ENCODE measurements at regions not wholly inside any gene's neighbourhood (a gene's known extent, or its start where the extent isn't known, plus 50 kb on each side); places are given as distances from the start of the nearest gene placed in this dataset.

DNA sequence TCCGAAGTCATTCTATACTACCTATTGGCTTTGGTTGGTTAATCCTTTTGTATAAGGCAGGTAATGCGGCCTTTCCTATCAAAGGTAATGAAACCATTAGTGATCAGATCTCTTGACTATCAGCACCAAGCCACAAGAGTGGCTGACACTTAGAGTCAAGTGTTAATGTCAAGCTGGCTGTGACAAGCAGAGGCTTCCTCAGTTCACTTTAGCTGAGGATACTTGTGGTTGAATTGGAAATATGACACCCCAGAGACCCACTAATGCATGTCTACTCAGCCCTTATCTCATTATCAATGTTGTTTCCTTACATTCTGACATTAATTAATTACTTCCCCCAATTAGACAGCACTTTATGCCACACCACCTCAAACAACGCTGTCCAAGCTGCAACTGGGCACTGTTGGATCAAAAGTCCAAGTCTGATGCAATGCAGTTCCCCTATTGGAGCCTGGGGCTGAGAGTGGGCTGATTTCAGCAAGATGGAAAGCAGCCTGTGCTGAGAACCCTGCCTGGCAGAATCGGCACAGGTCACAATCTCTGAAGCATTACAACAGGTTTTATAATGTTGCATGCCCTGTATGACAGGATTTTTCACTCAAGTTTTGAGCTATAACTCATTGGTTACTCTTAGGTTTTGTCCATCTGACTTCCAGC is 273.5 kb downstream of the COL12A1 start:
- no peaks in the 10 kb centered on the region for H3K27me3 ChIP-seq (ENCODE audit: control insufficient read depth in 1 of 2, insufficient read depth in 2 of 2, low read length in 2 of 2)
- H3K9ac ChIP-seq (ENCODE audit: low read depth in 1 of 2, low read length in 2 of 2) = no peak overlapping the region
- no peak overlapping the region for H3K4me3 ChIP-seq (ENCODE audit: low read depth in 1 of 2, low read length in 2 of 2)
- no peaks in the 10 kb centered on the region for H3K4me1 ChIP-seq (ENCODE audit: control insufficient read depth in 1 of 2, insufficient read depth in 2 of 2, low read length in 2 of 2)
- no peaks in the 10 kb centered on the region for H3K36me3 ChIP-seq (ENCODE audit: control insufficient read depth in 1 of 2, insufficient read depth in 2 of 2, low read length in 2 of 2)
- no peaks in the 10 kb centered on the region for H3K9me3 ChIP-seq (ENCODE audit: control insufficient read depth in 1 of 2, low read length in 2 of 2)
- H3K27ac ChIP-seq (ENCODE audit: low read depth, low read length) = no peak overlapping the region

GRCh38 chr6:74931558-74931957 is 274.3 kb downstream of the COL12A1 start:
- H3K36me3 ChIP-seq (ENCODE audit: control insufficient read depth in 1 of 2, insufficient read depth in 2 of 2, low read length in 2 of 2) = no peaks in the 10 kb centered on the region
- H3K4me3 ChIP-seq (ENCODE audit: low read depth in 1 of 2, low read length in 2 of 2) = no peak overlapping the region
- H3K27me3 ChIP-seq (ENCODE audit: control insufficient read depth in 1 of 2, insufficient read depth in 2 of 2, low read length in 2 of 2) = no peaks in the 10 kb centered on the region
- H3K9me3 ChIP-seq (ENCODE audit: control insufficient read depth in 1 of 2, low read length in 2 of 2) = no peaks in the 10 kb centered on the region
- no peak overlapping the region for H3K9ac ChIP-seq (ENCODE audit: low read depth in 1 of 2, low read length in 2 of 2)
- H3K27ac ChIP-seq (ENCODE audit: low read depth, low read length) = no peak overlapping the region
- H3K4me1 ChIP-seq (ENCODE audit: control insufficient read depth in 1 of 2, insufficient read depth in 2 of 2, low read length in 2 of 2) = no peaks in the 10 kb centered on the region

GRCh38 chr6:74928203-74928602 is 277.6 kb downstream of the COL12A1 start:
- Histone ChIP-seq H3K27ac (ENCODE audit: low read depth, low read length) (no peak overlapping the region), H3K9ac (ENCODE audit: low read depth in 1 of 2, low read length in 2 of 2) (no peak overlapping the region), H3K4me3 (ENCODE audit: low read depth in 1 of 2, low read length in 2 of 2) (no peak overlapping the region), H3K4me1 (ENCODE audit: control insufficient read depth in 1 of 2, insufficient read depth in 2 of 2, low read length in 2 of 2) (no peaks in the 10 kb centered on the region), H3K27me3 (ENCODE audit: control insufficient read depth in 1 of 2, insufficient read depth in 2 of 2, low read length in 2 of 2) (no peaks in the 10 kb centered on the region), H3K9me3 (ENCODE audit: control insufficient read depth in 1 of 2, low read length in 2 of 2) (no peaks in the 10 kb centered on the region), H3K36me3 (ENCODE audit: control insufficient read depth in 1 of 2, insufficient read depth in 2 of 2, low read length in 2 of 2) (no peaks in the 10 kb centered on the region)

- Histone ChIP-seq H3K4me3 (ENCODE audit: low read depth in 1 of 2, low read length in 2 of 2) (no peak overlapping the region), H3K27me3 (ENCODE audit: control insufficient read depth in 1 of 2, insufficient read depth in 2 of 2, low read length in 2 of 2) (no peaks in the 10 kb centered on the region), H3K9me3 (ENCODE audit: control insufficient read depth in 1 of 2, low read length in 2 of 2) (no peaks in the 10 kb centered on the region), H3K36me3 (ENCODE audit: control insufficient read depth in 1 of 2, insufficient read depth in 2 of 2, low read length in 2 of 2) (no peaks in the 10 kb centered on the region), H3K4me1 (ENCODE audit: control insufficient read depth in 1 of 2, insufficient read depth in 2 of 2, low read length in 2 of 2) (no peaks in the 10 kb centered on the region), H3K27ac (ENCODE audit: low read depth, low read length) (no peak overlapping the region), H3K9ac (ENCODE audit: low read depth in 1 of 2, low read length in 2 of 2) (no peak overlapping the region)
These were observed 278.6 kb downstream of the COL12A1 start for GRCh38 chr6:74927299-74927698.

- H3K4me1 ChIP-seq (ENCODE audit: control insufficient read depth in 1 of 2, insufficient read depth in 2 of 2, low read length in 2 of 2) = no peaks in the 10 kb centered on the region
- no peak overlapping the region for H3K27ac ChIP-seq (ENCODE audit: low read depth, low read length)
- no peak overlapping the region for H3K4me3 ChIP-seq (ENCODE audit: low read depth in 1 of 2, low read length in 2 of 2)
- no peak overlapping the region for H3K9ac ChIP-seq (ENCODE audit: low read depth in 1 of 2, low read length in 2 of 2)
- H3K9me3 ChIP-seq (ENCODE audit: control insufficient read depth in 1 of 2, low read length in 2 of 2) = no peaks in the 10 kb centered on the region
- H3K36me3 ChIP-seq (ENCODE audit: control insufficient read depth in 1 of 2, insufficient read depth in 2 of 2, low read length in 2 of 2) = no peaks in the 10 kb centered on the region
- no peaks in the 10 kb centered on the region for H3K27me3 ChIP-seq (ENCODE audit: control insufficient read depth in 1 of 2, insufficient read depth in 2 of 2, low read length in 2 of 2)
These were observed 280.2 kb downstream of the COL12A1 start for GRCh38 chr6:74925683-74926082.

DNA sequence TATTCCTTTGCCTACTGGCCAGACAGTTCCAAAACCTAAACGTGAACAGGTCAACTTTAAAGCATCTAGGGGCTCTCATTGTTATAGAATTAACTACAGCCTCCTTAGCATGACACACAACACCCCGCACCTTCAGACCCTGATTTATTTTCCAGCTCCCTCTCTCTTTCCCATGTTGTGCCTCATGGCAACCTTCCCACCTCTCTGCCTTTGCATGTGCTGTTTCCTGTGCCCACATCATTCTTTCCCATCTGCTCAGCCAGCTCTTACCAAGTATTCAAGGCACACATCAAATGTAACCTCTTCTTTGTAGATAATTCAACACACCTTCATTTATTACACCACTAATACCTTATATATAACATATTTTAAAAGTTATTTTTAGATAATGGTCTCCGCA is 291.0 kb downstream of the COL12A1 start:
- Histone ChIP-seq H3K4me1 (ENCODE audit: control insufficient read depth in 1 of 2, insufficient read depth in 2 of 2, low read length in 2 of 2) (no peaks in the 10 kb centered on the region), H3K4me3 (ENCODE audit: low read depth in 1 of 2, low read length in 2 of 2) (no peak overlapping the region), H3K9ac (ENCODE audit: low read depth in 1 of 2, low read length in 2 of 2) (no peak overlapping the region), H3K9me3 (ENCODE audit: control insufficient read depth in 1 of 2, low read length in 2 of 2) (no peaks in the 10 kb centered on the region), H3K27ac (ENCODE audit: low read depth, low read length) (no peak overlapping the region), H3K36me3 (ENCODE audit: control insufficient read depth in 1 of 2, insufficient read depth in 2 of 2, low read length in 2 of 2) (no peaks in the 10 kb centered on the region), H3K27me3 (ENCODE audit: control insufficient read depth in 1 of 2, insufficient read depth in 2 of 2, low read length in 2 of 2) (no peaks in the 10 kb centered on the region)

GRCh38 chr6:74912234-74912633 is 293.6 kb downstream of the COL12A1 start:
- Histone ChIP-seq H3K9ac (ENCODE audit: low read depth in 1 of 2, low read length in 2 of 2) (no peak overlapping the region), H3K27me3 (ENCODE audit: control insufficient read depth in 1 of 2, insufficient read depth in 2 of 2, low read length in 2 of 2) (no peaks in the 10 kb centered on the region), H3K36me3 (ENCODE audit: control insufficient read depth in 1 of 2, insufficient read depth in 2 of 2, low read length in 2 of 2) (no peaks in the 10 kb centered on the region), H3K4me3 (ENCODE audit: low read depth in 1 of 2, low read length in 2 of 2) (no peak overlapping the region), H3K4me1 (ENCODE audit: control insufficient read depth in 1 of 2, insufficient read depth in 2 of 2, low read length in 2 of 2) (no peaks in the 10 kb centered on the region), H3K9me3 (ENCODE audit: control insufficient read depth in 1 of 2, low read length in 2 of 2) (no peaks in the 10 kb centered on the region), H3K27ac (ENCODE audit: low read depth, low read length) (no peak overlapping the region)

DNA sequence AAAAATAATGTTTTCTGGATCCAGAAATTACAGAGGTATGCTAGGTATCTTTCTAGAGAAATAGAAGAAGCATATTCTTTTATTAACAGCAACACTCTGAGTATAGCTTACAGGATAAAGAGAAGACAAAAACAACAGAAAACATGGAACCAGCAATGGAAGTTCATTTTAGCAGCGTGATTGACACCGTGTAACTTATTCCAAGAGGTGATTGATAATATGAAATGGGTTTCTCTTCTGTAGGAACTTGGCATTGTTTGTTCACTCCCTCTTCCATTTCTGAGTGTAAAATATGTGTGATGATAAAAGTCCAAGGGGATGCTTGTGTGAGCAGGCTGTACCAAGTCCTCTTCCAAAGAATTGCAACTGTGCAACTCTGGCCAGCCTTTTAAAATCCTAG is 303.0 kb downstream of the COL12A1 start:
- Histone ChIP-seq H3K27me3 (ENCODE audit: control insufficient read depth in 1 of 2, insufficient read depth in 2 of 2, low read length in 2 of 2) (no peaks in the 10 kb centered on the region), H3K4me1 (ENCODE audit: control insufficient read depth in 1 of 2, insufficient read depth in 2 of 2, low read length in 2 of 2) (no peaks in the 10 kb centered on the region), H3K9me3 (ENCODE audit: control insufficient read depth in 1 of 2, low read length in 2 of 2) (no peaks in the 10 kb centered on the region), H3K9ac (ENCODE audit: low read depth in 1 of 2, low read length in 2 of 2) (no peak overlapping the region), H3K4me3 (ENCODE audit: low read depth in 1 of 2, low read length in 2 of 2) (no peak overlapping the region), H3K36me3 (ENCODE audit: control insufficient read depth in 1 of 2, insufficient read depth in 2 of 2, low read length in 2 of 2) (no peaks in the 10 kb centered on the region), H3K27ac (ENCODE audit: low read depth, low read length) (no peak overlapping the region)

- Histone ChIP-seq H3K4me1 (ENCODE audit: control insufficient read depth in 1 of 2, insufficient read depth in 2 of 2, low read length in 2 of 2) (no peaks in the 10 kb centered on the region), H3K27me3 (ENCODE audit: control insufficient read depth in 1 of 2, insufficient read depth in 2 of 2, low read length in 2 of 2) (no peaks in the 10 kb centered on the region), H3K9ac (ENCODE audit: low read depth in 1 of 2, low read length in 2 of 2) (no peak overlapping the region), H3K4me3 (ENCODE audit: low read depth in 1 of 2, low read length in 2 of 2) (no peak overlapping the region), H3K9me3 (ENCODE audit: control insufficient read depth in 1 of 2, low read length in 2 of 2) (no peaks in the 10 kb centered on the region), H3K36me3 (ENCODE audit: control insufficient read depth in 1 of 2, insufficient read depth in 2 of 2, low read length in 2 of 2) (no peaks in the 10 kb centered on the region), H3K27ac (ENCODE audit: low read depth, low read length) (no peak overlapping the region)
These were observed 303.8 kb downstream of the COL12A1 start for GRCh38 chr6:74902089-74902488.

- no peaks in the 10 kb centered on the region for H3K36me3 ChIP-seq (ENCODE audit: control insufficient read depth in 1 of 2, insufficient read depth in 2 of 2, low read length in 2 of 2)
- H3K27ac ChIP-seq (ENCODE audit: low read depth, low read length) = no peak overlapping the region
- H3K4me3 ChIP-seq (ENCODE audit: low read depth in 1 of 2, low read length in 2 of 2) = no peak overlapping the region
- H3K9ac ChIP-seq (ENCODE audit: low read depth in 1 of 2, low read length in 2 of 2) = no peak overlapping the region
- no peaks in the 10 kb centered on the region for H3K9me3 ChIP-seq (ENCODE audit: control insufficient read depth in 1 of 2, low read length in 2 of 2)
- H3K27me3 ChIP-seq (ENCODE audit: control insufficient read depth in 1 of 2, insufficient read depth in 2 of 2, low read length in 2 of 2) = no peaks in the 10 kb centered on the region
- no peaks in the 10 kb centered on the region for H3K4me1 ChIP-seq (ENCODE audit: control insufficient read depth in 1 of 2, insufficient read depth in 2 of 2, low read length in 2 of 2)
These were observed 304.3 kb downstream of the COL12A1 start for GRCh38 chr6:74901576-74901975.

DNA sequence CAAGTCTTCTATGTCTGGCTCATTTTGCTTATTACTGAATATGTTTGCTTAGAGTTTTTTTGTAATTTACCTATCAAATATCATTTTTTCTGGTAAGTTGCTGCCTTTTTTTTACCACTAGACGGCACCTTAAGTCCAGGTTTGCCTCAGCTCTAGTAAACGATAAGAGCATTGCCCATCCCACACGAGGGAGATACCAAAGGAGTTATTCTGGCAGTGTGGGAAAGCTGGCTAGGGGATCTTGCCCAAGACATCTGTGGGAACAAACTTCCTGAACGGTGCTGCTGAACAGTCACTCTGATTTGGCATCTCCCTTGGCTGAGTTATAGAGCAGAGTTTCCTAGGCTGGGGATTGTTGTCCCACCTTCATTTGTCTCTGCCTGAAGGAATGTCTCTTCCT is 306.4 kb downstream of the COL12A1 start:
- Histone ChIP-seq H3K9me3 (ENCODE audit: control insufficient read depth in 1 of 2, low read length in 2 of 2) (no peaks in the 10 kb centered on the region), H3K27ac (ENCODE audit: low read depth, low read length) (no peak overlapping the region), H3K4me1 (ENCODE audit: control insufficient read depth in 1 of 2, insufficient read depth in 2 of 2, low read length in 2 of 2) (no peaks in the 10 kb centered on the region), H3K36me3 (ENCODE audit: control insufficient read depth in 1 of 2, insufficient read depth in 2 of 2, low read length in 2 of 2) (no peaks in the 10 kb centered on the region), H3K4me3 (ENCODE audit: low read depth in 1 of 2, low read length in 2 of 2) (no peak overlapping the region), H3K27me3 (ENCODE audit: control insufficient read depth in 1 of 2, insufficient read depth in 2 of 2, low read length in 2 of 2) (no peaks in the 10 kb centered on the region), H3K9ac (ENCODE audit: low read depth in 1 of 2, low read length in 2 of 2) (no peak overlapping the region)
